ENCODE measurements at regions not wholly inside any gene's neighbourhood (a gene's known extent, or its start where the extent isn't known, plus 50 kb on each side); places are given as distances from the start of the nearest gene placed in this dataset.

- TF ChIP-seq MAX (IDR thresholded peaks at IDR 0.05; ENCODE audit: low read depth), result no peak
- TF ChIP-seq, protein P1, sequence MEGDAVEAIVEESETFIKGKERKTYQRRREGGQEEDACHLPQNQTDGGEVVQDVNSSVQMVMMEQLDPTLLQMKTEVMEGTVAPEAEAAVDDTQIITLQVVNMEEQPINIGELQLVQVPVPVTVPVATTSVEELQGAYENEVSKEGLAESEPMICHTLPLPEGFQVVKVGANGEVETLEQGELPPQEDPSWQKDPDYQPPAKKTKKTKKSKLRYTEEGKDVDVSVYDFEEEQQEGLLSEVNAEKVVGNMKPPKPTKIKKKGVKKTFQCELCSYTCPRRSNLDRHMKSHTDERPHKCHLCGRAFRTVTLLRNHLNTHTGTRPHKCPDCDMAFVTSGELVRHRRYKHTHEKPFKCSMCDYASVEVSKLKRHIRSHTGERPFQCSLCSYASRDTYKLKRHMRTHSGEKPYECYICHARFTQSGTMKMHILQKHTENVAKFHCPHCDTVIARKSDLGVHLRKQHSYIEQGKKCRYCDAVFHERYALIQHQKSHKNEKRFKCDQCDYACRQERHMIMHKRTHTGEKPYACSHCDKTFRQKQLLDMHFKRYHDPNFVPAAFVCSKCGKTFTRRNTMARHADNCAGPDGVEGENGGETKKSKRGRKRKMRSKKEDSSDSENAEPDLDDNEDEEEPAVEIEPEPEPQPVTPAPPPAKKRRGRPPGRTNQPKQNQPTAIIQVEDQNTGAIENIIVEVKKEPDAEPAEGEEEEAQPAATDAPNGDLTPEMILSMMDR (IDR thresholded peaks at IDR 0.05), result peak; percentile 45
Observed at GRCh38 chr3:164390046-164390445, 688.2 kb downstream of the SI start.

Data from SK-N-SH (cell line).